Adrenal gland (tissue), 5 donors: ENCODE measurements at regions not wholly inside any gene's neighbourhood (a gene's known extent, or its start where the extent isn't known, plus 50 kb on each side); places are given as distances from the start of the nearest gene placed in this dataset.

Experiments
- POLR2A ChIP-seq, 2 donors: fragments of 450-650 bp; IDR thresholded peaks; one replicate each; pipeline ENCODE4 v1.6.1; 2017; ENCODE audit warnings: antibody characterized with exemption in 2 of 2, mild to moderate bottlenecking in 2 of 2, moderate library complexity in 1 of 2
- TF ChIP-seq, protein P1 (sequence below), 6 experiments: fragments of 450-650 bp in 4 of 6; fragments of 200-600 bp in 2 of 6; sonication (generic) in 1 of 6; IDR thresholded peaks; 1 replicate in 5 of 6; 2 replicates in 1 of 6; pipeline versions ENCODE4 v1.5.1 to v1.8.0; 2016 to 2021; ENCODE audit warnings: antibody characterized with exemption in 6 of 6, mild to moderate bottlenecking in 2 of 6, moderate library complexity in 1 of 6
- donor health status: DM: no; HTN: no; CAD: no.

DNA sequence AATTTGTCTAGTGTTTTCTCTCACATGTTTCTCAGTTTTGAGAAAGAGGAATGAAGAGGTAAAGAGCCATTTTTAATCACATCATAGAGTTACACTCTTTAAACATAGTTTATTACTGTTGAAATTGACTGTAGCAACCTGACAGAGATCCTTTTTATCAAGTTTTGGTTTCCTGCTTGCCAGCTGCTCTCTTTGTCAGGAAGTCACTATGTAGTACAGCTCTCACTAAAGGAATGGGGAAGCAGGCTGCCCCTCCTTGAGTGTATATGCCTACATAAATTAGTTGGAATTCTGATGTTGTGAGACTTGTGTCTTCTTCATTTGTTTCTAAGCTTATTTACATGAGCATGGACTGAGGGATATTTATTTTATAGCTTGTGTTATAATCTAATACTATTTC is 1274.0 kb upstream of the CELF2 start:
- TF ChIP-seq, protein P1, sequence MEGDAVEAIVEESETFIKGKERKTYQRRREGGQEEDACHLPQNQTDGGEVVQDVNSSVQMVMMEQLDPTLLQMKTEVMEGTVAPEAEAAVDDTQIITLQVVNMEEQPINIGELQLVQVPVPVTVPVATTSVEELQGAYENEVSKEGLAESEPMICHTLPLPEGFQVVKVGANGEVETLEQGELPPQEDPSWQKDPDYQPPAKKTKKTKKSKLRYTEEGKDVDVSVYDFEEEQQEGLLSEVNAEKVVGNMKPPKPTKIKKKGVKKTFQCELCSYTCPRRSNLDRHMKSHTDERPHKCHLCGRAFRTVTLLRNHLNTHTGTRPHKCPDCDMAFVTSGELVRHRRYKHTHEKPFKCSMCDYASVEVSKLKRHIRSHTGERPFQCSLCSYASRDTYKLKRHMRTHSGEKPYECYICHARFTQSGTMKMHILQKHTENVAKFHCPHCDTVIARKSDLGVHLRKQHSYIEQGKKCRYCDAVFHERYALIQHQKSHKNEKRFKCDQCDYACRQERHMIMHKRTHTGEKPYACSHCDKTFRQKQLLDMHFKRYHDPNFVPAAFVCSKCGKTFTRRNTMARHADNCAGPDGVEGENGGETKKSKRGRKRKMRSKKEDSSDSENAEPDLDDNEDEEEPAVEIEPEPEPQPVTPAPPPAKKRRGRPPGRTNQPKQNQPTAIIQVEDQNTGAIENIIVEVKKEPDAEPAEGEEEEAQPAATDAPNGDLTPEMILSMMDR (IDR thresholded peaks at IDR 0.05): no peak
- TF ChIP-seq POLR2A (IDR thresholded peaks at IDR 0.05): no peak
